ENCODE measurements at regions not wholly inside any gene's neighbourhood (a gene's known extent, or its start where the extent isn't known, plus 50 kb on each side); places are given as distances from the start of the nearest gene placed in this dataset.

DNA sequence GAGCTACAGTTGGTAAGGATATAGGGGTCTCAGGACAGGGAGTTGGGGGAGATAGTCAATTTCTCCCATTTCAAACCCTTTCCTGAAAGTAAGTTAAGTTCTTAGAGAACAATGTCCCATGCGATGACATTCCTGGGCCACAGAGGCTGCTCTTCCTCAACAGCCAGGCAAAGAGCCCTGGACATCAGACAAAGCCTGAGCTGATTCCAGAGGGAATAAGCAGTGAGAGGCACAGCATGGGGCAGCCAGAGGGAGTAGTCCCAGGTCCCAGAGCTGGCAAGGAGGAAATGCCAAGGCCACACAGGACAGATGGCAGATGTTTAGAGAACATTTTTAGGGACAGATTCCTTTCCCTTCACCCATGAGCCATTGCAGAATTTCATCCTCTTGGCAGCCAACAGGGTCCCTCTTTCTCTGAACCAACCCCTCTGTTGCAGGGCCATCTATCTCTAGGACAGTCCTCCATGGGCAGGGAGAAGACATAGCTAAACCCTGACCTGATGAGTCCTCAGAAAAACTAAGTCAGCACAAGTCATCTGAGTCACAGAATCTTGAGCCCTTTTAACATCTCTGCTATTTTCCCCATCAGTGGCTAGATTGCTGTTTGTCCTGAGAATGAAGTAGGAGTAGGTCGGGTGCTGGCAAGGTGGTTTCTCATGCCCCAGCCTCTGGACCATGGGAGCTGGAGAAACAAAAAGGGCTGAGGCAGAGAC, 60.3 kb upstream of the CALM2 start:
- DNase-seq (ENCODE audit: low read depth in 2 of 2), result no peak

DNA sequence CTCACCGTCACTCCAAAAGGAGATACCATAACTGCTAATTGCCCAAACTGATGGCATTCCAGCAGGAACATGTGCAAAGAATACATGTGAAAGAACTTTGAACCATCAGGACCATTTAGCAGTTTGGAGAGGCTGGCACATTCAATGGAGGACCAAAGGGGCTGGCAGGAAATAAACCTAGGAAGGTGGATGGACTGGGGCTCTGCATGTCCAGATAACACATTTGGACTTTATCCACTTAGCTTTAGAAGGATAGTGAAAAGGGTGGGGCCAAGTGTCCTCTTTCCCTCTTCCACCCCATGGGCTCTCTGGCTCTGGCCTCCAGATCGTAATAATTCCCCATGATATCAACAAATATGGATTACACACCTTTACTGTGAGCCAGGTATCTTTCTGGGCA, 58.8 kb upstream of the CALM2 start:
- no peak for DNase-seq (ENCODE audit: low read depth in 2 of 2)

DNA sequence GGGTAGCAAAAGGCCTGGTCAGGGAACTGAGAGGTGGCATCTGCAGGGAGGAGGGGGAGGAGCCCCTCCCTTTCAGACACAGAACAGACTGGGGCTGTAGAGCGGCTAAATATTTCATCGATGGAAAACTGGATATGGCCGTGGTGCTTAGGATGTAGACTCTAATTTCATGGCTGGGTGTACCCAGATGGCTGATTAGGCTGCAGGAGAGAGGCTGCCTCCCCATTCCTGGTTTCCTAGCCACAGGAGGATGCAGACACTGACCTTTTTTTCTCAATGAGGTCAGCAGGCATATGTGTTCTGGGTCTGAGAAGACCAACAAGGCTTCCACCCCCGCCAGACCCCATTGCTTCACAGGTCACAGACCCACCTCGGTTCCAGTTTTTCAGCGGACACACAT, 58.1 kb upstream of the CALM2 start:
- no peak for DNase-seq (ENCODE audit: low read depth in 2 of 2)

DNA sequence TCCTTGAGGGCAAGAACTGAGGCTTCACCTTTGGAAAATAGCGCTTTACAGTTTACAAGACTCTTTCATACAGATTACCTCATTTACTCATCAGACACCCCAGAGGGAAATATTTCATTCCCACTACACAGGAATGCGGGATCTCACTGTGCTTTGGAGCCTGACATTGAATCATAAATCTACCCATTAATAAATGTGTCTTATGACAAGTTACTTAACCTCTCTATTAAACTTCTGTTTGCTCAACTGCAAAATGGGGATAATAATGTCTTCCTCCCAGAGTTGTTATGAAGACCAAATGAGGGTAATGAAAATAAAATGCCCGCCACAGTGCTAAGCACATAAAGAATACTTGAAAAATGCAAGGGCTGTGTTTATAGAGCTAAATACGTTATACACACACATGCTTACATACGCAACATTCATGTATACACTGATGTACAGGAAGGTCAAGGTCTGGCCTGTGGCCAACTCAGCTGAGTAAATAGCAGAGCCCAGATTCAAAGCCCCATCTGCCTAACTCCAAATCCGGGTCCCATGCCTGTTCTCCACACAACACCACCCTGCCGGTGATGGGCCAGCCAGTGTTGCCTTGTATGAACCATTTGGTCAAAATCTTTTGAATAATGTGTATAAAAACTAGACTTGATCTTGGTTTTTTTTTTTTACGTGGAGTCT, 56.6 kb upstream of the CALM2 start:
- DNase-seq (ENCODE audit: low read depth in 2 of 2), result no peak

DNA sequence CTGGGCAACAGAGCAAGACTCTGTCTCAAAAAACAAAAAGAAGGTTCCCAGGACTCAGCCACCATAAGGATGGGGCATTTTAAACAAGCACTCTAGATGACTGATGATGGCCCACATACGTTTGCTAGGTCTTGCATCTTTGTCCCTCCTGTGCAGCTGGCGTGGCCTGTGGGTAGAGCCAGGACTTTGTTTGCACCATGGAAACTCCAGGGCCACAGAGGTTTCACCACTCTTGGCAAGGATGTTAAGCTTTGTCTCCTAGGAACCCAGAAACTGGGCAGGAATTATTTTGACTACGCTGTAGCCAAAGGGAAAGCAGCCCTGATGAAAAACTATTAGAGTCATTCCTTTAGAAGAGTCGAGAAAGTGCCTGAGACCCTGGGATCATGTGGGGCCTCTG, 54.1 kb upstream of the CALM2 start:
- DNase-seq (ENCODE audit: low read depth in 2 of 2), result no peak

DNA sequence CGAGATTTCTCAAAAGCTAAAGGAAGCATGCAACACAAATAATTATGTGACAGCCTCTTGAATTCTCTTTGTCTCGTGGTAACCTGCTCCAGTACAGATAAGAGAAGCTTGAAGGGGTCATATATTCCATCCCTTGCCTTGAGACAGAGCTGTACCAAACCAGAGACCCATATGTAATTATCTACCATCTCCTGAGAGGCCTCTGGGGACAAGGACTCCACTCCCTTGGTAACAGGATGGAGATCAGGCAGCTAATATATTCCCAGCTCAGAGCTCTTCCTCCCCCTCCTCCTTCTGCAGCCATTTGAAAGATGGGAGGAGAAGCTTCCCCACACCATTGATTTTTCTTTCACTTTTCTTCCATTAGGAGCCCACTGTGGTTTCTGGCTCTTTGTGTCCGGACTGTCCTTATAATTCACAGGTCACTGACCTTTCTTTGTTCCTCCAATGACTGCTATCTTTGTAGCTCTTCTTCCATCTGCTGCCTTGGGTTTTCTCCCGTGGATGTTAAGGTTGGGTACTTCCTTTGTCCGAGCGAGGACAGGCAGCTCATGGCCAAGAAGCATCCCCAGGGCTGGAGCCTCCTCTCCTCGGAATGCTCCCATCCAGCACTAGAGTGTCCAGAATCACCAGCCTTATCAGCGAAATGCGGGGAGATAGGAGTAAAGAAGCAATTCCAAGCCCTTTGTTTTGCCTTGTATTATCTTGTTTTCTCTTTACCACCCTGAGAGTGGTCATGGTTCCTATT, 51.4 kb upstream of the CALM2 start:
- no peak for DNase-seq (ENCODE audit: low read depth in 2 of 2)

DNA sequence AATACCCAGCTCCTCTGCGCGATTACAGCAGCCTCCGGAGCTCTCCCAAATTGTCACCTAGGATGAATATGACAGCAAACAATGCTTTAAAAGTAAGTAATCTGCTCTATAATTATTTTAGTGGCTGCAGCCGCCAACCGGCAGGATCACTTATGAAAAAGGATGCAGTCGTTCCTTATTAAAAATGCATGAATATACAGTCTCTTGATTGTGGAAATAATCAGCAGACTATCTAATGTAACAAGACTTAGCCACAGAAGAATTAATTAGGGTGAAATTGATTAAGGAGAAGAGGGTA, 50.6 kb upstream of the CALM2 start:
- no peak for DNase-seq (ENCODE audit: low read depth in 2 of 2)

DNA sequence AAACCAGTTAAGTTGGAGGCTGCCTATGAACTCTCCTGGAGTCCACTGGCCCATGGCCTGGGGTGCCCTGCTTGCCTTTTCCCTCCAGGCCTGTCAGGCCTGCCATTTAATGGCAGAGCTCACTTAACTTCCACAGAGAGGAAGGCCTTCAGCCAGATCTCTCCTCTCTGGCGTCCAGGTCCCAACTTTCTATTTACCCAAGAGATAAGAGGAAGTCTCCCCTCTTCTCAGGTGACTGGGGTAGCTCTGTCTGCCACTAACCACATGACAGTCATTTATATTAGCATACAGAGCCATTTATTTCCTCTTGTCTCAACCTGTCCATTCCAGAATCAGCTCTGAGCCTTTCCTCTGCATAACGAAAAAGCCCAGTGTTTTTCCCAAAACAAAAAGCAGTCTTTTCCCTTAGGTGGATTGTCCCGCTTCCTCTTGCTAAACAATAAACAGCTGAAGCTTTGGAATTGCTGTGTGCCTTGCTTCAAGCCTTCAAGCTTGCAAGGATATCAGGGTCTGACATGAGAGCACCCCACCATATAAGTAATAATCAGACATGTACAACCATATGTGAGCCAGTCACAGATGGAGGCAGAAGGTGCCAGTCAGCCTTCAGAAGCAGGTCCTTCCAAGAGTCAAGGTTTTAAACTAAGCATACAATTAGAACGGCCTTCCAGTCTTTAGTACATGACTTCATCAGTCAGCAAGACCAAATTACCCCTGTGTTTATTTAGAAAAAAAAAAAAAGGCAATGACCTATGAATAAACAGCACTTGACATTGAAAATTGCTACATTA, 50.0 kb upstream of the CALM2 start:
- DNase-seq (ENCODE audit: low read depth in 2 of 2), result no peak

All from stimulated activated CD8-positive, alpha-beta memory T cell treated with anti-CD3 and anti-CD28 coated beads, Interleukin-15, amount 100 ng/mL, for 48 hours (primary cell).